Tibial nerve (tissue), 3 donors: ENCODE measurements at regions not wholly inside any gene's neighbourhood (a gene's known extent, or its start where the extent isn't known, plus 50 kb on each side); places are given as distances from the start of the nearest gene placed in this dataset.

Experiments used
- CTCF ChIP-seq, 5 experiments: fragments of 200-600 bp in 3 of 5; fragments of 450-650 bp in 2 of 5; sonication (generic) in 3 of 5; IDR thresholded peaks; one replicate each; pipeline ENCODE4 v1.5.1; 2016 to 2019; ENCODE audit warnings: antibody characterized with exemption in 5 of 5, mild to moderate bottlenecking in 3 of 5, moderate library complexity in 2 of 5
- POLR2A ChIP-seq, 2 donors: fragments of 450-650 bp; IDR thresholded peaks; one replicate each; pipeline ENCODE4 v1.6.1; 2017; ENCODE audit warnings: antibody characterized with exemption in 2 of 2, mild to moderate bottlenecking in 2 of 2, moderate library complexity in 2 of 2

- TF ChIP-seq CTCF (IDR thresholded peaks at IDR 0.05) (no peak), POLR2A (IDR thresholded peaks at IDR 0.05) (no peak)
These were observed 325.8 kb upstream of the CDH6 start for GRCh38 chr5:30867711-30868110.
